Ovary (tissue), 3 donors: ENCODE measurements at regions not wholly inside any gene's neighbourhood (a gene's known extent, or its start where the extent isn't known, plus 50 kb on each side); places are given as distances from the start of the nearest gene placed in this dataset.

Experiments
- CTCF ChIP-seq, 3 donors: fragments of 450-650 bp in 2 of 3; fragments of 200-600 bp in 1 of 3; IDR thresholded peaks; one replicate each; pipeline versions ENCODE4 v1.5.1 to v1.8.0; 2016 to 2022; ENCODE audit warnings: antibody characterized with exemption in 3 of 3, mild to moderate bottlenecking in 1 of 3
- EP300 ChIP-seq: sonication (generic); formaldehyde crosslinking; IDR thresholded peaks from one replicate; pipeline ENCODE4 v1.6.1; 2017; ENCODE audit warnings: antibody characterized with exemption
- POLR2A ChIP-seq: fragments of 450-650 bp; IDR thresholded peaks from one replicate; pipeline ENCODE4 v1.6.1; 2017; ENCODE audit warnings: antibody characterized with exemption, mild to moderate bottlenecking, moderate library complexity
- donor health status: DM: no; HTN: no; CAD: no.

- no peak for TF ChIP-seq CTCF (IDR thresholded peaks at IDR 0.05)
- no peak for TF ChIP-seq POLR2A
- TF ChIP-seq EP300: no peak
Observed at GRCh38 chr2:221816566-221816965, 244.5 kb upstream of the EPHA4 start.
